Astrocyte (in vitro differentiated cells and primary cell): ENCODE measurements at regions not wholly inside any gene's neighbourhood (a gene's known extent, or its start where the extent isn't known, plus 50 kb on each side); places are given as distances from the start of the nearest gene placed in this dataset.

Experiments
- DNase-seq: peaks from one replicate; pipeline ENCODE4 v3.0.0-alpha.2; 2010; ENCODE audit warnings: low read depth
- FAIRE-seq: peaks from 2 replicates; lab custom pipeline; 2011; peaks lifted over from hg19 to GRCh38; lab: Jason Lieb, UNC
- H2AFZ ChIP-seq: 2 replicates; pipeline ENCODE4 v1.6.0; 2012; ENCODE audit warnings: low read depth, low read length, inconsistent platforms
- H3K27ac ChIP-seq: 2 replicates; pipeline ENCODE4 v1.5.1; 2011; ENCODE audit warnings: low read depth, low read length, inconsistent platforms
- H3K27me3 ChIP-seq: 2 replicates; pipeline ENCODE4 v1.6.0; 2011; ENCODE audit warnings: low read length, inconsistent platforms; ENCODE audit not compliant: insufficient read depth
- H3K36me3 ChIP-seq: 2 replicates; pipeline ENCODE4 v1.5.1; 2011; ENCODE audit warnings: low read length, inconsistent platforms; ENCODE audit not compliant: insufficient read depth
- H3K4me1 ChIP-seq: 2 replicates; pipeline ENCODE4 v1.5.1; 2011; ENCODE audit warnings: low read length, inconsistent platforms; ENCODE audit not compliant: insufficient read depth
- H3K4me2 ChIP-seq: 2 replicates; pipeline ENCODE4 v1.6.0; 2012; ENCODE audit warnings: low read length, inconsistent platforms
- H3K4me3 ChIP-seq: 2 replicates; pipeline ENCODE4 v1.5.1; 2011; ENCODE audit warnings: low read depth, mild to moderate bottlenecking, low read length, inconsistent platforms; ENCODE audit not compliant: insufficient read depth
- H3K79me2 ChIP-seq: 2 replicates; pipeline ENCODE4 v1.6.0; 2012; ENCODE audit warnings: mild to moderate bottlenecking, low read length, inconsistent platforms; ENCODE audit not compliant: insufficient read depth
- H3K9ac ChIP-seq: 2 replicates; pipeline ENCODE4 v1.6.0; 2012; ENCODE audit warnings: mild to moderate bottlenecking, low read length, inconsistent platforms
- H3K9me3 ChIP-seq: 2 replicates; pipeline ENCODE4 v1.5.1; 2012; ENCODE audit warnings: low read depth, mild to moderate bottlenecking, low read length, inconsistent platforms; ENCODE audit not compliant: insufficient read depth
- H4K20me1 ChIP-seq: 2 replicates; pipeline ENCODE4 v1.6.0; 2012; ENCODE audit warnings: low read length, inconsistent platforms; ENCODE audit not compliant: insufficient read depth
- H3K27ac Mint-ChIP-seq: one replicate; pipeline ENCODE4 v1.8.0; 2021; ENCODE audit warnings: mild to moderate bottlenecking, mixed read lengths; ENCODE audit not compliant: unreplicated experiment
- H3K27me3 Mint-ChIP-seq: one replicate; pipeline ENCODE4 v1.8.0; 2021; ENCODE audit warnings: low read depth, mixed read lengths; ENCODE audit not compliant: unreplicated experiment
- H3K36me3 Mint-ChIP-seq: one replicate; pipeline ENCODE4 v1.8.0; 2021; ENCODE audit warnings: low read depth, mixed read lengths; ENCODE audit not compliant: unreplicated experiment
- H3K4me1 Mint-ChIP-seq: one replicate; pipeline ENCODE4 v1.8.0; 2021; ENCODE audit warnings: low read depth, mixed read lengths; ENCODE audit not compliant: unreplicated experiment
- H3K4me3 Mint-ChIP-seq: one replicate; pipeline ENCODE4 v1.8.0; 2021; ENCODE audit warnings: mild to moderate bottlenecking, moderate library complexity, mixed read lengths; ENCODE audit not compliant: unreplicated experiment
- H3K9me3 Mint-ChIP-seq: one replicate; pipeline ENCODE4 v1.8.0; 2021; ENCODE audit warnings: mild to moderate bottlenecking, mixed read lengths; ENCODE audit not compliant: unreplicated experiment
- EZH2 ChIP-seq: IDR thresholded peaks from 2 replicates; pipeline ENCODE4 v1.6.1; 2012; ENCODE audit warnings: mild to moderate bottlenecking, low read length, inconsistent platforms; ENCODE audit not compliant: insufficient read depth
- TF ChIP-seq, protein P1 (sequence below): IDR thresholded peaks from 2 replicates; pipeline ENCODE4 v1.5.1; 2011; ENCODE audit warnings: low read depth, mild to moderate bottlenecking, inconsistent platforms, low read length, moderate library complexity; ENCODE audit not compliant: insufficient read depth

DNA sequence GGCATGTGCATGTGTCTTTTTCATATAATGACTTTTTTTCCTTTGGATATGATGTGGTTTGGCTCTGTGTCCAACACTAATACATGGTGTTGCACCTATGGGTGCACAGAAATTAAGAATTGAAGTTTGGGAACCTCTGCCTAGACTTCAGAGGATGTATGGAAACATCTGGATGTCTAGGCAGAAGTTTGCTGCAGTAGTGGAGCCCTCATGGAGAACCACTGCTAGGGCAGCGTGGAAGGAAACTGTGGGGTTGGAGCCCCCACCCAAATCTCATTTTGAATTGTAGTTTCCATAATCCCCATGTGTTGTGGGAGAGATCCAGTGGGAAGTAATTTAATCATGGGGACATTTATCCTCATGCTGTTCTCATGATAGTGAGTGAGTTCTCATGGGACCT, 235.0 kb upstream of the TRPC7 start:
- no peaks in the 10 kb centered on the region for H3K36me3 ChIP-seq
- FAIRE-seq = no peak
- no peak for TF ChIP-seq EZH2
- TF ChIP-seq, protein P1, sequence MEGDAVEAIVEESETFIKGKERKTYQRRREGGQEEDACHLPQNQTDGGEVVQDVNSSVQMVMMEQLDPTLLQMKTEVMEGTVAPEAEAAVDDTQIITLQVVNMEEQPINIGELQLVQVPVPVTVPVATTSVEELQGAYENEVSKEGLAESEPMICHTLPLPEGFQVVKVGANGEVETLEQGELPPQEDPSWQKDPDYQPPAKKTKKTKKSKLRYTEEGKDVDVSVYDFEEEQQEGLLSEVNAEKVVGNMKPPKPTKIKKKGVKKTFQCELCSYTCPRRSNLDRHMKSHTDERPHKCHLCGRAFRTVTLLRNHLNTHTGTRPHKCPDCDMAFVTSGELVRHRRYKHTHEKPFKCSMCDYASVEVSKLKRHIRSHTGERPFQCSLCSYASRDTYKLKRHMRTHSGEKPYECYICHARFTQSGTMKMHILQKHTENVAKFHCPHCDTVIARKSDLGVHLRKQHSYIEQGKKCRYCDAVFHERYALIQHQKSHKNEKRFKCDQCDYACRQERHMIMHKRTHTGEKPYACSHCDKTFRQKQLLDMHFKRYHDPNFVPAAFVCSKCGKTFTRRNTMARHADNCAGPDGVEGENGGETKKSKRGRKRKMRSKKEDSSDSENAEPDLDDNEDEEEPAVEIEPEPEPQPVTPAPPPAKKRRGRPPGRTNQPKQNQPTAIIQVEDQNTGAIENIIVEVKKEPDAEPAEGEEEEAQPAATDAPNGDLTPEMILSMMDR = no peak
- peaks cover 4% of the 10 kb centered on the region for H3K9me3 ChIP-seq
- H3K27me3 Mint-ChIP-seq = no peaks in the 10 kb centered on the region
- no peaks in the 10 kb centered on the region for H3K79me2 ChIP-seq
- no peak overlapping the region for H3K27ac ChIP-seq
- DNase-seq = no peak
- H4K20me1 ChIP-seq = no peaks in the 10 kb centered on the region
- peaks cover 2% of the 10 kb centered on the region for H3K27me3 ChIP-seq
- no peak overlapping the region for H3K27ac Mint-ChIP-seq
- peaks cover 16% of the 10 kb centered on the region for H3K9me3 Mint-ChIP-seq
- H3K4me3 ChIP-seq = no peak overlapping the region
- no peak overlapping the region for H3K4me3 Mint-ChIP-seq
- H3K4me1 Mint-ChIP-seq = no peaks in the 10 kb centered on the region
- peaks cover 10% of the 10 kb centered on the region for H3K36me3 Mint-ChIP-seq
- no peak overlapping the region for H3K9ac ChIP-seq
- H3K4me1 ChIP-seq = no peaks in the 10 kb centered on the region
- no peak overlapping the region for H3K4me2 ChIP-seq
- H2AFZ ChIP-seq = no peak overlapping the region

DNA sequence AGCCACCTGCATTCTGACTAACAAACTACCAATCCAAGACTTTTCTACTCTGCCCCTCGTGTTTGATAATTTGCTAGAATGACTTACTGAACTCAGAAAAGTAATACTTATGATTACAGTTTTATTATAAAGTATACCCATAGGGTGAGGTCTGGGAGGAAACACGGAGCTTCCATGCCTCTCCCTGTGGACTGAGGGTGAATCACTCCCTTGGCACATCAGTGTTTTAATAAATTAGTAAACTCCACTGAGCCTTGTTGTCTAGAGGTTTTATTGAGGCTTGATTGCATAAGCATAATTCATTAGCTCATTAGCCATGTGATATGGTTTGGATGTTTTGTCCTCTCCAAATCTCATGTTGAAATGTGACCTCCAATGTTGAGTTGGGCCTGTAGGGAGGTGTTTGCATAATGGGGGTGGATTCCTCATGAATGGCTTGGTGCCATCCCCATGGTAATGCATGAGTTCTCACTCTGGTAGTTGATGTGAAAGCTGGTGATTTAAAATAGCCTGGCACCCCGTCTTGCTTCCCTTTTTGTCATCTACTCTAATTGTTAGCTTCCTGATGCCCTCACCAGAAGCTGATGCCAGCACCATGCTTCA, 233.6 kb upstream of the TRPC7 start:
- no peak overlapping the region for H2AFZ ChIP-seq
- H3K4me3 Mint-ChIP-seq = no peak overlapping the region
- H4K20me1 ChIP-seq = no peaks in the 10 kb centered on the region
- H3K4me2 ChIP-seq = no peak overlapping the region
- no peak overlapping the region for H3K27ac ChIP-seq
- H3K79me2 ChIP-seq = no peaks in the 10 kb centered on the region
- TF ChIP-seq EZH2 = no peak
- TF ChIP-seq, protein P1 = no peak
- FAIRE-seq = no peak
- no peak overlapping the region for H3K27ac Mint-ChIP-seq
- H3K9ac ChIP-seq = no peak overlapping the region
- no peaks in the 10 kb centered on the region for H3K27me3 Mint-ChIP-seq
- H3K4me1 ChIP-seq = no peaks in the 10 kb centered on the region
- H3K4me1 Mint-ChIP-seq = no peaks in the 10 kb centered on the region
- DNase-seq = no peak
- no peaks in the 10 kb centered on the region for H3K36me3 ChIP-seq
- peaks cover 10% of the 10 kb centered on the region for H3K36me3 Mint-ChIP-seq
- peaks cover 16% of the 10 kb centered on the region for H3K9me3 Mint-ChIP-seq
- H3K4me3 ChIP-seq = no peak overlapping the region
- no peaks in the 10 kb centered on the region for H3K27me3 ChIP-seq
- H3K9me3 ChIP-seq = peaks cover 4% of the 10 kb centered on the region

DNA sequence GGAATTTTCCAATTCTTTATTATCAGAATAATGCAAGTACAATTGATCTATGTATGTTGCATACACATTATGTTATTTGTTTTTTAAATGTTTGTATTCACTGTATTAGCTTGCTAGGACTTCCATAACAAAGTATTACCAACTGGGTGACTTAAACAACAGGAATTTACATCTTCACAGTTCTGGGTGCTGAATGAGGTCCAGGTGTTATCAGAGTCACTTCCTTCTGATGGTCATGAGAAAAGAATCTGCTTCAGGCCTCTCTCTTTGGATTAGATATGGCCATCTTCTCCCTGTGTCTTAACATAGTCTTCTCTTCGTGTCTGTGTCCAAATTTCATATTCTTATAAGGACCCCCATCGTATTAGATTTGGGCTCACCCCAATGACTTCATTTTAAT, 229.1 kb upstream of the TRPC7 start:
- Histone ChIP-seq H3K4me2 (no peak overlapping the region), H3K79me2 (no peaks in the 10 kb centered on the region), H3K36me3 (no peaks in the 10 kb centered on the region), H2AFZ (no peak overlapping the region), H3K27ac (no peak overlapping the region), H3K4me1 (no peaks in the 10 kb centered on the region), H3K4me3 (no peak overlapping the region), H3K9me3 (no peaks in the 10 kb centered on the region), H3K27me3 (no peaks in the 10 kb centered on the region), H3K9ac (no peak overlapping the region), H4K20me1 (no peaks in the 10 kb centered on the region)
- no peaks in the 10 kb centered on the region for H3K36me3 Mint-ChIP-seq
- no peak overlapping the region for H3K27ac Mint-ChIP-seq
- TF ChIP-seq EZH2 = no peak
- TF ChIP-seq, protein P1 = no peak
- no peak overlapping the region for H3K4me3 Mint-ChIP-seq
- H3K27me3 Mint-ChIP-seq = no peaks in the 10 kb centered on the region
- H3K4me1 Mint-ChIP-seq = no peaks in the 10 kb centered on the region
- DNase-seq = no peak
- H3K9me3 Mint-ChIP-seq = peaks cover 3% of the 10 kb centered on the region
- no peak for FAIRE-seq
